H1 (cell line): ENCODE measurements at regions not wholly inside any gene's neighbourhood (a gene's known extent, or its start where the extent isn't known, plus 50 kb on each side); places are given as distances from the start of the nearest gene placed in this dataset.

ENCODE experiments used
- CTCF ChIA-PET: fragments of 300-600 bp; sonication (Branson Sonifier 250); formaldehyde crosslinking; loops from one replicate; lab custom pipeline; 2021; ENCODE audit not compliant: partially characterized antibody; lab: Charles Lee
- POLR2A ChIA-PET: fragments of 300-600 bp; sonication (Branson Sonifier 250); formaldehyde crosslinking; loops from one replicate; lab custom pipeline; 2021; ENCODE audit warnings: inconsistent platforms; ENCODE audit not compliant: partially characterized antibody; lab: Charles Lee
- DNase-seq, 2 experiments: peaks; one replicate each; pipeline versions ENCODE4 v3.0.0 to v3.0.0-alpha.2; 2010 to 2022; ENCODE audit warnings: low spot score in 2 of 2, low read depth in 1 of 2, mixed read lengths in 1 of 2
- FAIRE-seq: peaks from 2 replicates; lab custom pipeline; 2011; peaks lifted over from hg19 to GRCh38; lab: Jason Lieb, UNC
- H2AFZ ChIP-seq: 2 replicates; pipeline ENCODE4 v1.8.1; 2012; ENCODE audit warnings: low read length, inconsistent platforms
- H2AK5ac ChIP-seq: 2 replicates; pipeline ENCODE4 v1.6.1; 2013; ENCODE audit warnings: low read depth, low read length
- H2BK120ac ChIP-seq: replicated peaks from 2 replicates; pipeline ENCODE3; 2013; ENCODE audit warnings: low read depth, low read length, inconsistent platforms
- H2BK12ac ChIP-seq: 2 replicates; pipeline ENCODE4 v1.6.1; 2013; ENCODE audit warnings: low read depth, low read length
- H2BK15ac ChIP-seq: 2 replicates; pipeline ENCODE4 v1.6.1; 2013; ENCODE audit warnings: low read length
- H2BK20ac ChIP-seq: 2 replicates; pipeline ENCODE4 v1.6.1; 2013; ENCODE audit warnings: low read length
- H2BK5ac ChIP-seq: 2 replicates; pipeline ENCODE4 v1.6.1; 2013; ENCODE audit warnings: low read depth, low read length
- H3K14ac ChIP-seq: 2 replicates; pipeline ENCODE4 v1.6.1; 2013; ENCODE audit warnings: inconsistent platforms; ENCODE audit not compliant: insufficient read length
- H3K18ac ChIP-seq: 2 replicates; pipeline ENCODE4 v1.6.1; 2013; ENCODE audit warnings: low read length; ENCODE audit errors: extremely low read depth
- H3K23ac ChIP-seq: 2 replicates; pipeline ENCODE4 v1.6.1; 2013; ENCODE audit warnings: inconsistent platforms; ENCODE audit not compliant: insufficient read length
- H3K23me2 ChIP-seq: 2 replicates; pipeline ENCODE4 v1.6.1; 2013; ENCODE audit warnings: low read depth, low read length
- H3K27ac ChIP-seq: 2 replicates; pipeline ENCODE4 v1.6.1; 2011; ENCODE audit warnings: low read depth, low read length, inconsistent platforms
- H3K27me3 ChIP-seq, 4 experiments: replicated peaks in 1 of 4; 1 replicate in 1 of 4; 2 replicates in 3 of 4; pipeline versions ENCODE4 v1.6.1 to v1.8.1; 2011 to 2013; ENCODE audit warnings: low read length in 3 of 4, mild to moderate bottlenecking in 3 of 4, inconsistent platforms in 2 of 4, mixed read lengths in 2 of 4, moderate library complexity in 1 of 4; ENCODE audit not compliant: control insufficient read depth in 3 of 4, insufficient read depth in 3 of 4; ENCODE audit errors: extremely low read depth in 1 of 4
- H3K36me3 ChIP-seq, 4 experiments: 2 replicates each; pipeline versions ENCODE4 v1.6.1 to v1.8.1; 2011 to 2013; ENCODE audit warnings: mild to moderate bottlenecking in 4 of 4, low read length in 3 of 4, moderate library complexity in 2 of 4, control low read depth in 1 of 4, inconsistent platforms in 1 of 4; ENCODE audit not compliant: insufficient read depth in 4 of 4, control insufficient read depth in 2 of 4
- H3K4ac ChIP-seq: replicated peaks from 2 replicates; pipeline ENCODE3; 2013; ENCODE audit warnings: low read length, low read depth, mixed read lengths, inconsistent platforms; ENCODE audit not compliant: insufficient read length
- H3K4me1 ChIP-seq, 4 experiments: replicated peaks in 1 of 4; 1 replicate in 1 of 4; 2 replicates in 3 of 4; pipeline versions ENCODE4 v1.6.1 to v1.8.1; 2011 to 2013; ENCODE audit warnings: low read length in 3 of 4, inconsistent platforms in 2 of 4, mixed read lengths in 1 of 4; ENCODE audit not compliant: insufficient read depth in 4 of 4, control insufficient read depth in 3 of 4
- H3K4me2 ChIP-seq, 2 experiments: 2 replicates each; pipeline versions ENCODE4 v1.6.1 to v1.8.1; 2011 to 2013; ENCODE audit warnings: low read depth in 2 of 2, low read length in 2 of 2, control low read depth in 1 of 2, inconsistent platforms in 1 of 2, mild to moderate bottlenecking in 1 of 2; ENCODE audit not compliant: insufficient read depth in 1 of 2
- H3K4me3 ChIP-seq, 4 experiments: fragments of 200-600, 300-600 bp in 1 of 4; sonication (generic), shearing (Covaris generic), sonication (Bioruptor Twin) in 1 of 4; 2 replicates each; pipeline versions ENCODE4 v1.5.1 to v1.8.1; 2011 to 2016; ENCODE audit warnings: low read length in 4 of 4, low read depth in 3 of 4, control low read depth in 2 of 4, inconsistent platforms in 2 of 4, mild to moderate bottlenecking in 2 of 4, mixed read lengths in 1 of 4, moderate library complexity in 1 of 4; ENCODE audit not compliant: insufficient read depth in 2 of 4; ENCODE audit errors: extremely low read depth in 1 of 4
- H3K56ac ChIP-seq: replicated peaks from 2 replicates; pipeline ENCODE3; 2013; ENCODE audit warnings: low read depth, mild to moderate bottlenecking, mixed read lengths, low read length, inconsistent platforms; ENCODE audit not compliant: insufficient read length
- H3K79me1 ChIP-seq: 2 replicates; pipeline ENCODE4 v1.6.1; 2013; ENCODE audit warnings: low read depth, low read length, control low read depth
- H3K79me2 ChIP-seq, 2 experiments: 2 replicates each; pipeline versions ENCODE4 v1.6.1 to v1.8.1; 2012 to 2013; ENCODE audit warnings: low read length in 2 of 2, mild to moderate bottlenecking in 2 of 2, inconsistent platforms in 1 of 2; ENCODE audit not compliant: insufficient read depth in 2 of 2, control insufficient read depth in 1 of 2
- H3K9ac ChIP-seq, 4 experiments: replicated peaks in 1 of 4; 1 replicate in 1 of 4; 2 replicates in 3 of 4; pipeline versions ENCODE4 v1.6.1 to v1.8.1; 2011 to 2013; ENCODE audit warnings: low read depth in 3 of 4, low read length in 3 of 4, control low read depth in 2 of 4, mild to moderate bottlenecking in 2 of 4, moderate library complexity in 2 of 4, inconsistent platforms in 1 of 4; ENCODE audit errors: extremely low read depth in 1 of 4
- H3K9me3 ChIP-seq, 2 experiments: 2 replicates each; pipeline versions ENCODE4 v1.6.1 to v1.8.1; 2012 to 2013; ENCODE audit warnings: mild to moderate bottlenecking in 2 of 2, moderate library complexity in 2 of 2, control low read depth in 1 of 2, inconsistent platforms in 1 of 2, low read depth in 1 of 2, low read length in 1 of 2, mixed read lengths in 1 of 2; ENCODE audit not compliant: insufficient read depth in 2 of 2
- H4K20me1 ChIP-seq, 2 experiments: replicated peaks in 1 of 2; 2 replicates each; pipeline versions ENCODE3 to v1.8.1; 2011 to 2013; ENCODE audit warnings: inconsistent platforms in 2 of 2, low read length in 2 of 2, mild to moderate bottlenecking in 1 of 2; ENCODE audit not compliant: insufficient read depth in 2 of 2, control insufficient read depth in 1 of 2
- H4K5ac ChIP-seq: 2 replicates; pipeline ENCODE4 v1.6.1; 2013; ENCODE audit warnings: low read length, low read depth, mixed read lengths, inconsistent platforms; ENCODE audit not compliant: insufficient read length
- H4K8ac ChIP-seq: 2 replicates; pipeline ENCODE4 v1.8.0; 2013; ENCODE audit warnings: mild to moderate bottlenecking, moderate library complexity, low read length, inconsistent platforms; ENCODE audit not compliant: insufficient read depth; ENCODE audit errors: extremely low read depth
- H4K91ac ChIP-seq: replicated peaks from 2 replicates; pipeline ENCODE3; 2013; ENCODE audit warnings: low read length, mixed read lengths, inconsistent platforms; ENCODE audit not compliant: insufficient read length
- CBX5 ChIP-seq: fragments of 300-800, 300-1000 bp; sonication (generic); IDR thresholded peaks from 2 replicates; pipeline ENCODE4 v1.7.1; 2016; ENCODE audit warnings: antibody characterized with exemption, low read length, low read depth
- CHD1 ChIP-seq: IDR thresholded peaks from 2 replicates; pipeline ENCODE4 v1.6.1; 2012; ENCODE audit warnings: low read depth, low read length, improper control_type of control experiment
- GABPA ChIP-seq: IDR thresholded peaks from 2 replicates; pipeline ENCODE4 v1.6.1; 2011; ENCODE audit warnings: mild to moderate bottlenecking, low read length, moderate library complexity, borderline replicate concordance; ENCODE audit not compliant: insufficient read depth
- HDAC6 ChIP-seq: IDR thresholded peaks from one replicate; pipeline ENCODE4 v1.7.1; 2012; ENCODE audit warnings: low read depth, mild to moderate bottlenecking, inconsistent platforms, low read length, moderate library complexity
- KDM1A ChIP-seq: fragments of 200-600, 300-600 bp; sonication (generic); IDR thresholded peaks from 2 replicates; pipeline ENCODE4 v1.7.1; 2016; ENCODE audit warnings: mild to moderate bottlenecking, low read length, borderline replicate concordance
- NANOG ChIP-seq: IDR thresholded peaks from 2 replicates; pipeline ENCODE4 v1.6.1; 2011; ENCODE audit warnings: low read length, low read depth, mild to moderate bottlenecking, inconsistent platforms; ENCODE audit not compliant: insufficient read depth, poor library complexity, severe bottlenecking
- RFX5 ChIP-seq: IDR thresholded peaks from 2 replicates; pipeline ENCODE4 v1.6.1; 2011; ENCODE audit warnings: low read depth, low read length, improper control_type of control experiment, borderline replicate concordance
- SAP30 ChIP-seq: fragments of 300-600 bp; sonication (generic); IDR thresholded peaks from 2 replicates; pipeline ENCODE4 v1.7.1; 2012; ENCODE audit warnings: low read length, moderate library complexity, mild to moderate bottlenecking, inconsistent platforms; ENCODE audit not compliant: insufficient read depth, insufficient replicate concordance
- SP2 ChIP-seq: IDR thresholded peaks from 2 replicates; pipeline ENCODE4 v1.6.1; 2012; ENCODE audit warnings: mild to moderate bottlenecking, low read length, inconsistent platforms
- ZNF274 ChIP-seq: IDR thresholded peaks from 2 replicates; pipeline ENCODE4 v1.7.0; 2012; ENCODE audit warnings: low read length, borderline replicate concordance; ENCODE audit errors: extremely low read depth
- WGBS, 2 experiments: shearing (Covaris generic) in 1 of 2; methylation state at CpG; one replicate each; pipeline versions ENCODE4 v1.1.6 to v1.1.7; 2013 to 2015; ENCODE audit warnings: low lambda C conversion rate in 2 of 2, mixed read lengths in 2 of 2, inconsistent platforms in 1 of 2, low coverage in 1 of 2, missing lambda C conversion rate in 1 of 2; ENCODE audit not compliant: insufficient replicate concordance in 2 of 2, insufficient coverage in 1 of 2, insufficient read length in 1 of 2; ENCODE audit errors: extremely low coverage in 1 of 2, missing lambda C conversion rate in 1 of 2; 5-methylcytosine and 5-hydroxymethylcytosine counted together
- TF ChIP-seq, protein P1 (sequence below): IDR thresholded peaks from 2 replicates; pipeline ENCODE4 v1.6.1; 2011; ENCODE audit warnings: low read length, improper control_type of control experiment

DNA sequence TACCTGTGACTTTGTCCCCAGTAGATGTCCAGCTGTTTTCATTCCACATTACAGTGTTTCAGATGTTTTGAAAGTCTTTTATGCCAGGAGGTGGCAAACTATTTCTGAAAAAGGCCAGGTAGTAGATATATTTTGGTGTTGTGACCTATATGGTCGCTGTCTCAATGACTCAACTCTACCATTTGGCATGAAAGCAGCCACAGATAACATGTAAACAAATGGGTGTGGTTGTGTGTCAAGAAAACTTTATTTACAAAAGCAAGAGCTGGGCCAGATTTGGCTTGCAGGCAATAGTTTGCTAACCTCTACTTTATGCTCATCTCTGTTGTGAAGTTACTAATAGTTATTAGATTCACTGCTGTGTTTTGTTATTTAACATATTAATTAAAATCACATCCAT lies 728.7 kb upstream of the EEF2KMT start:
- no peak overlapping the region for H2BK15ac ChIP-seq
- H4K20me1 ChIP-seq, result no peaks in the 10 kb centered on the region
- H3K9me3 ChIP-seq, result no peaks in the 10 kb centered on the region
- H3K18ac ChIP-seq, result no peak overlapping the region
- no peak overlapping the region for H3K56ac ChIP-seq
- H2AK5ac ChIP-seq, result no peak overlapping the region
- H2BK20ac ChIP-seq, result no peak overlapping the region
- no peak overlapping the region for H3K4me3 ChIP-seq
- H3K27me3 ChIP-seq, result no peaks in the 10 kb centered on the region
- no peaks in the 10 kb centered on the region for H3K36me3 ChIP-seq
- H3K9ac ChIP-seq, result no peak overlapping the region
- no peak overlapping the region for H2AFZ ChIP-seq
- H2BK12ac ChIP-seq, result no peak overlapping the region
- H4K5ac ChIP-seq, result no peak overlapping the region
- CTCF ChIA-PET, result no interaction called here
- H3K23me2 ChIP-seq, result no peaks in the 10 kb centered on the region
- H2BK120ac ChIP-seq, result no peak overlapping the region
- no peak overlapping the region for H4K8ac ChIP-seq
- H3K4me1 ChIP-seq, result peaks cover 0 to 2% (median 0%) of the 10 kb centered on the region in 4 experiments; a peak in 1 of 7 replicates
- H3K27ac ChIP-seq, result no peak overlapping the region
- H2BK5ac ChIP-seq, result no peak overlapping the region
- POLR2A ChIA-PET, result no interaction called here
- H3K79me2 ChIP-seq, result no peaks in the 10 kb centered on the region
- H4K91ac ChIP-seq, result no peak overlapping the region
- 100% methylated on average over 1 of the region's 1 CpG; no CpG with 5 or more reads in 1 of the 2 experiments for WGBS, 2 experiments
- H3K23ac ChIP-seq, result no peak overlapping the region
- no peaks in the 10 kb centered on the region for H3K79me1 ChIP-seq
- no peak overlapping the region for H3K14ac ChIP-seq
- no peak overlapping the region for H3K4ac ChIP-seq
- FAIRE-seq (no peak), DNase-seq (no peak)
- H3K4me2 ChIP-seq, result no peak overlapping the region
- TF ChIP-seq ZNF274, result no peak
- TF ChIP-seq, protein P1, sequence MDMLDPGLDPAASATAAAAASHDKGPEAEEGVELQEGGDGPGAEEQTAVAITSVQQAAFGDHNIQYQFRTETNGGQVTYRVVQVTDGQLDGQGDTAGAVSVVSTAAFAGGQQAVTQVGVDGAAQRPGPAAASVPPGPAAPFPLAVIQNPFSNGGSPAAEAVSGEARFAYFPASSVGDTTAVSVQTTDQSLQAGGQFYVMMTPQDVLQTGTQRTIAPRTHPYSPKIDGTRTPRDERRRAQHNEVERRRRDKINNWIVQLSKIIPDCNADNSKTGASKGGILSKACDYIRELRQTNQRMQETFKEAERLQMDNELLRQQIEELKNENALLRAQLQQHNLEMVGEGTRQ, result no peak
- TF ChIP-seq GABPA, result no peak
- no peak for TF ChIP-seq CHD1
- TF ChIP-seq HDAC6, result no peak
- TF ChIP-seq RFX5, result no peak
- no peak for TF ChIP-seq SAP30
- TF ChIP-seq CBX5, result no peak
- no peak for TF ChIP-seq NANOG
- no peak for TF ChIP-seq KDM1A
- no peak for TF ChIP-seq SP2
